ENCODE measurements at regions not wholly inside any gene's neighbourhood (a gene's known extent, or its start where the extent isn't known, plus 50 kb on each side); places are given as distances from the start of the nearest gene placed in this dataset.
A peak's percentile ranks its signal among the peaks of the same experiment; 100 is the strongest.
"Not testable (repeated sequence)": the region's sequence is repeated elsewhere in the genome, so short reads cannot be mapped to it uniquely, and the experiment has no call there.

DNA sequence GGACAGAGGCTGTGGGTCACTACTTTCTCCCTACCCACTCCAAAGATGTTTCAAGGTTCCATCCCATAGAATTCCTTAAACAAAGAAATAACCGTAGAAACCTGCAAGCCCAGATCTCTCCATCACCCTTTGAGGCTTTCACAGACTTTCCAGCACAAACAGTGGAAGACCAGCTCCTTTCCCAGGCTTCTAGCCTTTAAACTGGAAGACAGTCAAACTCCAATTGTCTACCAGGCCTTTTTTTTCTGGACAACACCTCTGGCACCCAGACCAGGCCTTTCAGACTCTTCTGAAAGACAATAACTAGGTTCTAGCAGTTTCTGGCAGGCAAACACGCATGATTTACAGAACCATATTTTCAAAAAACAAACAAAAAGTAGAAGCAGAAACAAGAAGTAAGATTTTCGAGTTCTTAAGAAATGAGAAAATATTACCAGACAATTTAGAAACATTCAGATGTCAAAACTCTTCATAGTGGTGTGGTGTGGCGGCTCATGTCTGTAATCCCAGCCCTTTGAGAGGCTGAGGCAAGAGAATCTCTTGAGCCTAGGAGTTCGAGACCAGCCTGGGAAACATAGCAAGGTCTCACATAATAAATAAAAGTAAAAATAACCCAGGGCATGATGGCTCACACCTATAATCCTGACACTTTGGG, 73.0 kb upstream of the EPCAM start:
- DNase-seq (ENCODE audit: extremely low read depth, low read depth, low spot score) = no peak

DNA sequence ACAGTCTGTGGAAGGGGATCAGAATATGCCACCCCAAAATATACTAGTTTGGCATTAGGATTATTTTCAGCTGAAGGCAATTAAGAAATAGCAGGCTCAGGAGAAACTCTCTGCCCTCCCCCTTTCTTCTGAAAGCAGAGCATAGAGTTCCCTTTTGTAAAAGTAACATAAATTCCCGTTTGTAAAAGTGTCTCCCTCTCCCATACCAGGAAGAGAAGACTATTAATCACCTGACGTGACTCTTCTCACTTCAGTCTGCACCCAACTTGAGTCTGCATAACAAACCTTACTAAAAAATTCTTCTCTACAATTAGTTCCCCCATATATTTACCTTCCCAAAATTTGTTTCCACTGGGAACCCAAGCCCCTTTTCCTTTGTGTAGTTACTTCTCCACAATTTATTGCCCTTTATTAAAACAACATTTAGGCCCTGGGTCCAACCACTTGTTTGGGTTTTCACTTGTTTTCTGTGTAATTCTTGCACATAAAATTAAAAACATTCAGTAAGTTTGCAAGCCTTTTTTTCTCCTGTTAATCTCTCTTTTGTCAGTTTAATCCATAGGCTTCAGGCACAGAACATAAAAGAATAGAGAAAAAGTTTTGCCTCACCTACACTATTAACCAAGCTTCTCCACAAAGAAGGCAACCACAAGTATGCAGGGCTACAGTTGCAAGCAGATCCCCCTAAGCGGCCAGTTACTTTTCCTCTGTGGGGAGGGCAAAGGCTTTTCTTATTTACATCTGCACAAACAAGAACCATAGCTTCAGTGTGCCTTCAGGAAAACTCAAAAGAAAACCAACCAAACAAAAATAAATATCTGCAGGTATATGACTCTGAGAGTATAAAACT, 73.8 kb upstream of the EPCAM start:
- no peak for DNase-seq (ENCODE audit: extremely low read depth, low read depth, low spot score)

DNA sequence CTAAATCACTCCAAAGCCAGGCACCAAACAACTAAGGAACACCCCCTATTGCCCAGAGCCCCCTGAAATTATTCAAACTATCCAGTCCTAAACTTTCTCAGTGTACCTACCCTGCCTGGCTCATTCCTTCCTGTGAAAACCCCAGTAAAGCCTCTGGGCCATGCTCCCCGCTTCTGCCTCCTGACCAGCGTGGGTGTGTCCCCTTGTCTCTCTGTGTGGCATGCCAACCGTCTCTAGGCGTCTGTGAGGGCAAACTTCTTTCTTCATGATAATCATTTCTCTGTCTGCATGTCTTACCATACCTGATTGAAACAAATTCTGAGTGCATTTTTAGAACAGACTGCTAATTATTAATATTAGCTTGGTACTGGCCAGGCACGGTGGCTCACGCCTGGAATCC, 75.1 kb upstream of the EPCAM start:
- no peak for DNase-seq (ENCODE audit: extremely low read depth, low read depth, low spot score)

DNA sequence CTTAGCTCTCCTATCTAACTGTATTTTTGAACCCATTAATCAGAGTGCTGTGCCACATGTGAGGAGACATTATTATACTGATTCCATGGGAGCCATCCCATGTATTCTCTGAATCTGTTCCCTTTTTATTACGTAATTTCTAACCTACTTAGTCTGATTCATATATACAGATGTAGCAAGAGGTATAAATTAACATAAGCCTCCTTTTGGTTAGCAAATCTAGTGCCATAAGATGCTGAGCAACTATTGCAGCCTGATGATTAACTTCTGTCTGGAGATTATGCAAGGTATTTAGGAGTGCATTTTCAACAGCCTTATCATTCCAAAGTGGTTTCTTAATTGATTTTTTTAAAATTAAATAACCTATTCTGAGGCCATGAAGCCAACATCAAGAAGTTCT, 80.2 kb upstream of the EPCAM start:
- no peak for DNase-seq (ENCODE audit: extremely low read depth, low read depth, low spot score)

DNA sequence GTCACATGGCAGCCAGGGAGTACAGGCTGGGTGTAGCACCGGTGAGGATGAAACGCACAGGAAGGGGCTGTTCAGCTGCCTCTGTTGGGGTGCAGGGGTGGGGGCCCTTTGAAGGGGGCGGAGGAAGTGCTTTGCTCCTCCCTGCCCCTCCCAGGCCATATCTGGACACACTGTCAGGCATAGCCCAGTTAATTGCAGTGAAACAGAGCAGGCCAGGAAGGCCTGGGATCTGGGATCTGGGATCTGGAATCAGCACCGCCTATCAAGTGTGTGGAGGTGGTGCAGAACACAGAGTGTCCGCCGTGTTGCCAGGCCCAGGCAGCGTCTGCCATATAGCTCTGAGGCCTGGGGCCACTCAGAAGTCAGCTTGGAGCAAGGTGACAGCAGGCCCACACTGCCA, 85.5 kb upstream of the EPCAM start:
- no peak for DNase-seq (ENCODE audit: extremely low read depth, low read depth, low spot score)

DNA sequence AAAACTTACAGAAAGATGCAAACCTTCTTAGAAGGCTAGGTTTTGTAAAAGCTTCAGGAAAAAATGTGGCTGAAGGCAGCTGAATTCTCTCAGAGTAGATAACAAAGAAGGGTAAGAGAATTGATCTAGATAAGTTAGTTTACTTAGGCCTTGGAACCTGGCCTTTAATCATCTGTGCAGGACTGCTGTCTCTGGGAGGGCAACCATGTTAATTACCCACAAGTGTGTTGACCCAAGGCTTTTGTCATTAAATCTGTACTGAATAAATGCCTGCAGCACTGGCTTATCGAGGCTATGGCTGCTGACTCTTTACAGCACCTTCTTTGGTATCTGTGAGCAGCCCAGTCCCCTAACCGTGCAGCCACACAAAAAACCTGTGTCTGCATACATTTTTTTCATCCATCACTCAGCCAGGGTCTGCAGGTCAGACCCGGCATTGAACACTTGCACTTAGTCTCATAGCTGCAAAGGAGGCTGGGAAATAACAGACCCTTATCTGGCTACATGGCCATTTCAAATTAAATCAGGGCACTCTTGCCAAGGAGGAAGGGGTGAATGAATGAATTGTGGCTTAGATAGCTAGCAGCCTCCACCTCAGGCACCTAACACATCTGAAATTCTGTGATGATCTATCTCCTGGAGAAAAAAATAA, 86.4 kb upstream of the EPCAM start:
- DNase-seq (ENCODE audit: extremely low read depth, low read depth, low spot score) = no peak

DNA sequence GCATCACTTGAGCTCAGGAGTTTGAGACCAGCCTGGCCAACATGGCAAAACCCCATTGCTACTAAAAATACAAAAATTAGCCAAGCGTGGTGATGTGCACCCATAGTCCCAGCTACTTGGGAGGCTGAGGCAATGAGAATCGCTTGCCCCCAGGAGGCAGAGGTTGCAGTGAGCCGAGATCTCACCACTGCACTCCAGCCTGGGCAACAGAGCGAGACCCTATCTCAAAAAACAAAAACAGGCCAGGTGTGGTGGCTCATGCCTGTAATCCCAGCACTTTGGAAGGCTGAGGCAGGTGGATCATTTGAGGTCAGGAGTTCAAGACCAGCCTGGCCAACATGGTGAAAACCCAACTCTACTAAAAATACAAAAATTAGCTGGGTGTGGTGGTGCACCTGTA, 89.6 kb upstream of the EPCAM start:
- DNase-seq (ENCODE audit: extremely low read depth, low read depth, low spot score) = not testable (repeated sequence)

DNA sequence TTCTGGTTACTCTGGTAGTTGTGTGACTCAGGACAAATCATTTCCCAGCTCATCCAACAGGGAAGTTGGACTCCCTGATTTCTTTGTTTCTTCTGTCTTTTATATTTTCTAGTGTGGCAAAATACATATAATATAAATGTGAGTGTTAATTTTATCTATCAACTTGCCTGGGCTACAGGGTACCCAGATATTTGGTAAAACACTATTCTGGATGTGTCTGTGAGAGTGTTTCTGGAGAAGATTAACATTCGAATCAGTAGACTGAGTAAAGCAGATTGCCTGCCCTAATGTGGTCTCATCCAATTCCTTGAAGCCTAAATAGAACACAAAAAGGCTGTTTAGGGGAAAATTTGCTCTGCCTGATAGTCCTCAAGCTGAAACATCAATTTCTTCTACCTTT, 91.1 kb upstream of the EPCAM start:
- no peak for DNase-seq (ENCODE audit: extremely low read depth, low read depth, low spot score)

DNA sequence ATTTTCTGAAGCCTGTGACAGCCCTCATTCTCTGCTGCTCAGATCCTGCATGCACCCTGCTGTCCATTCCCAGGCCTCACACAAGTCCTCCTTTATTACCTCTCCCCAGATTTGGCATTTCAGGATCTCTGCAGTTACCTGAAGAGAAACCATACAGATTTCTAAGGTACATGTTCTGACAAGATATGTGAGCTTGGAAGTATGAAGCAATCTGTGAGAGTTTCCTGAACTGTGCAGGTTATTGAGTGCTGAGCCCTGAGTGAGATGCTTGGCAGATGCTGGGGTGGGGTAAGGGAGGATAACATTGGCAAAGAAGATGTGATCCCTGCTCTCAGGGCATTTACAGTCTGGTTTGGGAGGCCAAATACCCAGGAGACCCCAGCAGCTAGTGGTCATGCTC, 91.9 kb upstream of the EPCAM start:
- DNase-seq (ENCODE audit: extremely low read depth, low read depth, low spot score) = no peak

DNA sequence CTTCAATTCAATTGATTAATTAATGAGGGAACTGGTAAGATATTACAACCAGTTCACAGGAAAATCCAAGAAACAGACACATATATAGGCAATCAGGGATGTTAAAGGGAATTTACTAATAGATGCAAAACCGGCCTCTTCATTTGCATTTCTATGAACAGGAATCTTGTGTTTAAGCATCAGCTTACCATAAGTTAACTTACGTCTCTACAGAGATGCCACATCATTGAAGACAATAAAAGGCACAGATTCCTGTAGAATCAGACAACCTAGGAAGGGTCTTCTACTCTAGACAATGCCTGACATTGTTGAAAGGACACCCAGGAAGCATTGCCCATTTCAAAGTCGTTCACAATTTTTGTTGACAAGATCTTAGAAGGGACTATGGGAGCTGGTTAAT, 93.0 kb upstream of the EPCAM start:
- no peak for DNase-seq (ENCODE audit: extremely low read depth, low read depth, low spot score)

DNA sequence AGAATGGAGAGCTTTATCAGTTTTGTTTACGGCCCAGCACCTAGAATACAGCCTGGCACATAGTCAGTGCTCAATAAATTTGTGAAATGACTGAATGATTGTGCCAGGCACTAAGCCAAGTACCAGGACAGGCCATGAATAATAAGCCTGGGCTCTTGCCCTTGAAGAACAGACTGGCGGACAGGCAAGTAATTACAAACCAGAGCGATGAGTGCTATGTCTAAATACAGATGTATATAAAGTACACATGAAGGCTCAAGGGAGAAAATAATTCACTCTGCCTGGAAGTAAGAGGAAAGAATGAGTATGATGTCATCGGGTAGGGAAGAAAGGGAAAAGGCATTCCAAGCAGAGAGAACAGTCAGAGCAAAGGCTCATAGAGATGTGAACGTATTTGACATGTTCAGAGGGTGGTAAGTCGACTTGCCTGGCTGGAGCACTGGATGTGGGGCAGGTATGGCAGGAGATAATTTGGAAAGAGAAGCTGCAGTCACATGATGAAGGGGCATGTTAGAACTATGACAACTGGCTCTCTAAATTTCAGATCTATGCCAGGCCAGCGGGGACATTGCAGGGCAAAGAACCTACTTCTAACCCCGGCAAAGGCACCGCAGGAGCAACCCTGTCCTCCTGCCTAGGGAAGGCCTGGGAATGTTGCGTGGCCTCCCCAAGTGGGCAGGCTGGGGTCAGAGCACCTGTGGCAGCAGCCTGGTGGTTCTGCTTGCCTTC, 94.9 kb upstream of the EPCAM start:
- DNase-seq (ENCODE audit: extremely low read depth, low read depth, low spot score) = no peak

DNA sequence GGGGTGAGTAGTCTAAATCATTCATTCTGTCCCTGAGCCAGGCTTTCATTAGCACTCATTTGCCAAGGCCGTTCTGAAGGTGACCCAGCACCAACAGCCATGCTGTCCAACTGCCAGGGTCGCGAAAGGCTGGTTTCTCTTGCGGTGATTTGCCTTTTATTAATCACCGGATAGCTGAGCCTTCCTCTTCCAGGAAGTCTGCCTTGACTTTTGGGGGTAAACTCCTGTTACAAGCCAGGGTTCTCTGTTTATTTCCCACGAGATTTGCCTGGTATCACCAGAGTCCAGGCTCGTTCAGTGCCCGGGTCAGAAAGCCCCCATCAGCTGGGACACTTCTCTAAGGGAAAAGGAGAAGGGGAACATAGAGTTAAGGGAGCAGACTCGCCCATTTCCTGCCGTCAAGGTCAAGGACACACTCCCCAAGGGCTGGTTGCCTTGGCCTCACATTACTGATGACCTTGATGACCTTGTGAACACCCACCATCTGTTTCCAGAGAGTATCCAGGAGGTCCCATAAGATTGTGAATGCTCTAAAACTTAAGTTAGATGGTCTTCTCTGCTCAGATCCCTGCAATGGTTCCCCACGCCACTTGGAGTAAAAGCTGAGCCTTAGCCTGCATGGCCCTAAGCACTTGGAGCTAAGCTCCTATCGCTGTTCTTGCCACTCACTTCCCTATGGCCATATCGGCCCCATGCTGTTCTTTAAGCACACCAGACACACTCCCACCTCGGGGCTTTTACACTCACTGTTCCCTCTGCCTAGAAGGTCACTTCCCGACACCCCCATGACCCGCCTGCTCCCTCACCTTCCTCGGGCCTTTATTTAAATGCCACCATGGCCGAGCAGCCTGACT, 96.0 kb upstream of the EPCAM start:
- DNase-seq (ENCODE audit: extremely low read depth, low read depth, low spot score) = no peak

DNA sequence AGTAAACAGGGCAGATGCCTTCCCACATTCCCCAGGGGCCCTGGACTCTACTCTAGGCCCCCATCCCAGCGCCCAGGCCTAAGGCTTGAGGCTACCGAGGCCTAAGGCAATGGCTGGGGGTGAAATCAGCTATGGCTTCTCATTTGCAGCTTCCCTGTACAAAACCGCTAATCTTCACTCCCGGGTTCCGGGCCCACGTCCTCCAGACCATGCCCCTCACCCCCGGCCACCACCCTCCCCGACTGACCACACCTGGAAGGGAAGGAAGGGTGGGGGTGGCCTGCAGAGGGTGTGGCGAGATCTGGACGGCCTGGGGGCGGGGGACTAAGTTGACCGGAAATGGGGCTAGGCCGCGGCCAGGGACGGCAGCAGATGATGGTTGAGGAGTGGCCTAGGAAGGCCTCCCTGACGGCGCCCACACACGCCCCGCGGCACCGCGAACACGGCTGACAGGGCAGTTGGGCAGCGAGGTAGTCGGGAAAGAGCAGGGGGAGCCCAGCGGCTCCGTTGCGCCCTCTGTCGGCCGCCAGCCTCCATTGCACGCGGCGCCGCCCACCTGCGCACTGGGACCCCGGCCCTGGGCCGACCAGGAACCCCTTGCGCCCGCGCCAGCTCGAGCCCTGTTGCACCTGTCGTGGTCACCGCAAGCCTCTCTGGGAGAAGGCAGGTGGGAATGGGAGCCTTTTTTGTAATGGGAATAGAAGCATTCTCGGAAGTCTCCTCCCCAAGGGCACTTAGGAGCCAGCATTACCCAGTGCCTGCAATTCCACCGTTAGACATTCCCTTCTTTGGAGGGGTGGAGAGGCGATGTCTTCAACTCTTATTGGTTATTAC, 95.9 kb upstream of the CALM2 start:
- DNase-seq (ENCODE audit: extremely low read depth, low read depth, low spot score) = no peak

DNA sequence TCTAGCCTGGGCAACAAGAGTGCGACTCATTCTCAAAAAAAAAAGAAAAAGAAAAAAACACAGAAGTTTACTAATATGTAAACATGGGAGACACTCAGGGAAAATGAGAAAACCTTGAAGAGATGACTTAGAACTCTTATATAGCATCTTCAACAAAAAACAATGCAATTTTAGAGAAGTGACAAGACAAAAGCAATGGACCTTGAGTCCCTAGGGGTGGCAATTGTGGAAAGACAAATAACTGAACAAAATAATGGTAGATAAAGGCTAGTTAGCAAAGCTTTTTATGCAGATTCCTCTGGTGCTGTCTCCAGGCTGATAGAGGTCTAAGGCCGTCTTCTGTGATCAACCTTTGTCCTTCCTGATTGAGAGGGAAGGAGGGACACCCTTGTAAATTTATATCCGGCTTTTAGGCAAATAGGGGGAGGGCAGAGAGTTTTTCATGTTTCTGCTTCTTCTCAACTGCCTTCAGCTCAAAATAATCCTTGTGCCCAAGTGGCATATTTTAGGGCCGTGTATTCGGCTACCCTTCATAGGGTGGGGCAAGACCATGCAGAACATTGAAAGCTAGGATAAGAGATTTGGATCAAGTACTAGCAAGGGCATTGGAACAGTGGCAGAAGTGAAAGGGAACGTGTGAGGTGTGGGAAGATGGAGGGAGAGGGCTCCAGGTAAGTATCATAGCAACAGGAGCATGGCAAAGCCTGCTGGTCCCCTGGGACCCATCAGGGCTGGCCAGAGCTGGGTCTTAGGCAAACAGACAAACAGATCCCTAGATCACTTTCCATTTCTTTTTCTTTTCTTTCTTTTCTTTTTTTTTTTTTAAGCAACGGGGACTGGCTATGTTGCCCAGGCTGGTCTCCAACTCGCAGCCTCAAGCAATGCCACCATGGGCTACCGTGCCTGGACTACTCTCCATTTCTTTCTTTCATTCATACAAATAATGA, 95.0 kb upstream of the CALM2 start:
- DNase-seq (ENCODE audit: extremely low read depth, low read depth, low spot score) = no peak

DNA sequence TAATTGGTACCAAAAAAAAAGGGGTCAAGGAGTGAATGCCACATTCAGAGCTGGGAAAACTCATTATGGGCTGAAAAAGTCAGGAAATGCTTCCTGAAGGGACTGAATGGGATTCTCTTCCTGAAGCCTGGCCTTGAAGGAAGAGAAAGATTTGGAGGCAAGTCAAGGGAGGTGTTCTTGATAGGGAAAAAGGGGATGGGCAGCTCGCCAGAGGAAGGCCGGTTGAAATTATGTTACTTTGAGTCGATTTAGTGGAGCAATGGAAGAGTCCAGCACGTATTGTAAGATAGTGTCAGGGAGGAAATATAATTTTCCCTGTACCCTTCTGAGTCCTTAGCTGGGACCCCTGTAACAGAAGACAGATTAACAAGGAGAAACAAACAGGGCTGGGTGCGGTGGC, 94.1 kb upstream of the CALM2 start:
- DNase-seq (ENCODE audit: extremely low read depth, low read depth, low spot score) = no peak

DNA sequence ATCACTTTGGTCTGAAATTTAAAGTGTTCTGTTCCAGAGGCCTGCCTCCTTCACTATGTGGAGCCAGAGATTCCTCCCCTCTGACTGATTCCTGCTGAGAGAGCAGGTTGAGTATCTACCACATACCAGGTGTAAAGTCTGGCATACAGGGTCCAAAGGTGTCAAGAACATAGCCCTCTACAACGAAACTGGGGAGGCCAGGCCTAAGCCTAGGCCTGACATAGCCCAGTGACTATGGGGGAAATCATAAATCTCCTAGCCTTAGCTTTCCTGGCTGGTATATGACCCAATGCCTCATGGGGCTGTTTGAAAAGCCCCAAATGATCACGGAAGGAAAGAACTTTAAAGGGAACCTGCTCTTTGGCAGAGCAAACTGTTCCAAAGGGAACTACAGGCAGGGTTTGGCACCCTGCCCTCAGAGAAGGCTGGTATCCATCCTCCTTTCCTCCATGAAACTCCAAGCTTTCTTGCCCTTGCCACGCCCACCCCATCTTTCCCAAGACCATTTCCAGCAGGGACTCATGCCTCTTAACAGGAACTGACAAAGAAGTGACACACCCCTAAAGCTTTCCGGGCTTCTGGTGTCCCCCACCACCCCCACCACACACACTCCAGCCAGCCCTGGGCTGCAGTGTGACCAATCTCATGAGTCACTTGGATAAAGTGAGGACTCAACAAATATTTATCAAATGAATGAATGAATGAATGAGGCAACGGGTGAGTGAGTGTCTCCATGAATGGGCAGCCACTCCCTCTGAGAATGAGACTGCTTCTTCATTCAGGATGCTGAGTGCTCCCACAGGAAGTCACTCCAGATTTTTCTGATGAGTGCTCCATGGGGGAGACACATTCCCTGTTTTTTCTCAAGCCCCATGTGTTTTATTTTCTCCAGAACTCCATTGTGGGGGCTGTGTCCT, 93.3 kb upstream of the CALM2 start:
- DNase-seq (ENCODE audit: extremely low read depth, low read depth, low spot score) = peak; percentile 63

DNA sequence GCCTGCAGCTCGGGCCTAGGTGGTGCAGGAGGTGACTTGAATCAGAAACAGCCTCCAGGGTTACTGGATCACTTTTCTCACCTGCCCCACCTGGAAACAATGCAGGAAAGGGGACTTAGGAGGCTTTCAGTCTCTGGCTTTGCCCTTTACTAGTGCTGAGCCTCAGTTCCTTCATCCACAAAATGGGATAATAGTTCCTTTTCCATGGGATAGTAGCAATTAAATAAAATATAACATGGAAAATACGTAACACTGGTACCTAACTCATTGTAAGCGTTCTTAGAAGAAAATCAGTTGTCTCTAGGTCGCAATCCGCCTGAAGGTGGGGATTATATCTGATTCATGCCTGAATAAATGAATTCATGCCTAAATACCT, 91.4 kb upstream of the CALM2 start:
- DNase-seq (ENCODE audit: extremely low read depth, low read depth, low spot score) = no peak

All from glomerular endothelial cell (primary cell).